C4-2B (cell line): ENCODE measurements at regions not wholly inside any gene's neighbourhood (a gene's known extent, or its start where the extent isn't known, plus 50 kb on each side); places are given as distances from the start of the nearest gene placed in this dataset.

Experiments used
- H3K27ac ChIP-seq: fragments of 450-650 bp; 2 replicates; pipeline ENCODE4 v1.5.1; 2017
- ZFX ChIP-seq: fragments of 450-650 bp; IDR thresholded peaks from 2 replicates; pipeline ENCODE4 v1.6.1; 2017
- TF ChIP-seq, protein P1 (sequence below): fragments of 450-650 bp; conservative IDR thresholded peaks from 2 replicates; pipeline ENCODE4 v1.5.1; 2017; ENCODE audit warnings: mild to moderate bottlenecking

DNA sequence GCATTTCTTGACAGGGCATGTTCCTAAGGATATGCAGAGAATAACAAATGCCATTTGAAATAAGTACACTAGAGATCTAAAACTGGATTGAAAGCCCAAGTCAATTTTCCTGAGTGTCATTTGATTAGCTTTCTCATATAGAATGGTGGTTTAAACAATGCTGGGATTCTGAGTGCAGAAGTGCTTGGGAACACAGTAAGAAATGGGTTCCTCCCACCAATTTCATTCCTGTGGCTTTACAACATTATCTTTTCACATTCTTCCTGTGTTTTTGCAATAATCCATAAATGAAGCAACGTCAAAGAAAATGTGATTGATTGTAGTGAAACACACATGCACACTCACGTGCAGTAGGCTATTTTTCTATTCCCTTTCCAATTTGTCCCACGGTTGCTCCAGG, 1858.4 kb upstream of the PIK3C3 start:
- no peak for TF ChIP-seq ZFX
- TF ChIP-seq, protein P1, sequence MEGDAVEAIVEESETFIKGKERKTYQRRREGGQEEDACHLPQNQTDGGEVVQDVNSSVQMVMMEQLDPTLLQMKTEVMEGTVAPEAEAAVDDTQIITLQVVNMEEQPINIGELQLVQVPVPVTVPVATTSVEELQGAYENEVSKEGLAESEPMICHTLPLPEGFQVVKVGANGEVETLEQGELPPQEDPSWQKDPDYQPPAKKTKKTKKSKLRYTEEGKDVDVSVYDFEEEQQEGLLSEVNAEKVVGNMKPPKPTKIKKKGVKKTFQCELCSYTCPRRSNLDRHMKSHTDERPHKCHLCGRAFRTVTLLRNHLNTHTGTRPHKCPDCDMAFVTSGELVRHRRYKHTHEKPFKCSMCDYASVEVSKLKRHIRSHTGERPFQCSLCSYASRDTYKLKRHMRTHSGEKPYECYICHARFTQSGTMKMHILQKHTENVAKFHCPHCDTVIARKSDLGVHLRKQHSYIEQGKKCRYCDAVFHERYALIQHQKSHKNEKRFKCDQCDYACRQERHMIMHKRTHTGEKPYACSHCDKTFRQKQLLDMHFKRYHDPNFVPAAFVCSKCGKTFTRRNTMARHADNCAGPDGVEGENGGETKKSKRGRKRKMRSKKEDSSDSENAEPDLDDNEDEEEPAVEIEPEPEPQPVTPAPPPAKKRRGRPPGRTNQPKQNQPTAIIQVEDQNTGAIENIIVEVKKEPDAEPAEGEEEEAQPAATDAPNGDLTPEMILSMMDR: no peak
- H3K27ac ChIP-seq: no peak overlapping the region

DNA sequence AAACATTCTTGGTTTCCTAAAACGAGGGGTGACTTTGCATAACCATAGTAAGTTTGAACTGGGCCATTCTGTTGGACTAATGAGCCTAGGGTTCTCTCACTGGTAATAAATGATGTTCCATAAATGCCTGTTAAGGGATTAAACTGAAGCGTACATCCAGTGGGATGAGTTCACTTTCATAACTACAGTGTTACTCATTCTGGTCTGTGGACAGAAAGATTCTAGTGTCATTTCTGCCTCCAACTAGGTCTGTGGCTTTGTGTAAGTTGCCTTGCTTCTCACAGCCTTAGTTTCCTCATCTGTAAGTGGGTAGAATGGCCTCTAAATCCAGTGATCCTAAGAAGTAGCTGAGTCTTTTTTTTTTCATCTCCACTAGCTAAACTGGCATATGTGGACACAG, 1860.6 kb upstream of the PIK3C3 start:
- TF ChIP-seq, protein P1: no peak
- TF ChIP-seq ZFX: no peak
- H3K27ac ChIP-seq: no peak overlapping the region

DNA sequence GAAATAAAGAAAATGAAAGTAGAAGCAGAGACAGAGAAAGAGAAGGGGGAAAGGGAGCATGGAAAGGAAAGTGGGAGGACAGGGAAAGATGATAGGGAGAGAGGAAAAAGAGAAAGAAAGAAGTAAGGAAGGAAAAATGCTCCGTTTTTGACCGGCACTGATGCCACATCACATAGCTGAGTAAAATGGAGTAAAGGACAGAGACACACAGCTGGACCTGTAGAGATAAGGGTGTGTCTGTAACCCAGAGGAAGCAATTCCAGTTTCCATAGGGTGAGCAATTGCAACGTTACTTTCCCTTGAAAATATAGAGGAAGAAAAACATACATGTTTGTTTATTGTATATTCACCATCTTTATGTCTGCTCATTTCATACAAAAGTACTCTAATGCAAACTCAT, 1866.9 kb upstream of the PIK3C3 start:
- TF ChIP-seq ZFX: no peak
- TF ChIP-seq, protein P1: no peak
- no peak overlapping the region for H3K27ac ChIP-seq

DNA sequence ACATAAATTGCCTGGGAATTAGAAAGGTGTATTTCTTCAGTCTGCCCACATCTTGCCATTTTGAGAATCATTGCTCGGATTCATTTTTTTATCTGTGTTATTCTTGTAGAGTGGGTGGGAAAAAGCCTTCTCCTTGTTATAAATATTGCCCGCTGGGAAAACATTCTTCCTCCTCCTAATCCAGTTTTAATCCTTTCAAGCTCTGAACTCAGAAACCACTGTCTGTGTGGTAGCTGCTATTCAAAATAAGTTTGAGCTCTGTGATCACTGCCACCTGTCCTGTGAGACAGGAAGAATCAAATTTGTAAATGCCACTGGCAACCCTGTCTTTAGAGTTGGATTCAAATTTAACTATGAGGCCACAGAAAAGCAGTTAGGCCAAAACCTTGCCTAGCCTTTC, 1875.2 kb upstream of the PIK3C3 start:
- no peak for TF ChIP-seq ZFX
- TF ChIP-seq, protein P1: no peak

DNA sequence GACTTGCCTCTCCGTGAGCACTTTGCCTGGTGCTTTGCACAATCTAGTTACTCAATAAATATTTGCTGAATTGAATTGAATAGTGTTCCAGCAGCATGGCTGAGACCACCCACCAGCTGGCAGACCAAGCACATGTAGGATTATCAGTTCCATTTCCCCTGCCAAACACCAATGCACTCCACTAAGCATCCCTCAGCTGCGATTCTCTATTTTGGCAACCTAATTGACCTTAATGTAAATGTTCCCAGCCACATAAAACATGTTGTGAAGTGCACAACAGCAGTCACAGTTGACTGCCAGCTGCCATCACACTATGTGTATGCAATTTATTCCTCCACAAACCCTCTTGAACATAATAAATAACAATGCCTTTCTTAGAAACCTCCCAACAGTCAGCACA, 1879.4 kb upstream of the PIK3C3 start:
- no peak for TF ChIP-seq ZFX
- TF ChIP-seq, protein P1: no peak
- no peak overlapping the region for H3K27ac ChIP-seq

More for the DNA sequence above, 1875.2 kb upstream of the PIK3C3 start:
- H3K27ac ChIP-seq: no peak overlapping the region

DNA sequence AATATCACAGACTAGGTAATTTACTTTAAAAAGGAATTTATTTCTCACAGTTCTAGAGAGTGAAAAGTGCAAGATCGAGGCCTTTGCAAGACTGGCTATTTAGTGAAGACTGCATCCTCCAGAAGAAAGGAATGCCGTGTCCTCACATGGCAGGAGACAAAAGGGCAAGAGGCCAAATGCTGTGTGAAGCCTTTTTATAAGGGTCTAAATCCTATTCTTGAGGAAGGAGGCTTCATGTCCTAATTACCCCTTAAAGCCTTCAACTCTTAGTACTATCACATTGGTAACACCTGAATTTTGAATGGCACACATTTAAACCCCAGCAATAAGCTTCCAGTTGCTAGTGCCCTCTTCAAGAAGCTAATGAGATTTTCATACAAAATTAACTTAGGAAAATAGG, 1882.3 kb upstream of the PIK3C3 start:
- no peak overlapping the region for H3K27ac ChIP-seq
- TF ChIP-seq ZFX: no peak
- TF ChIP-seq, protein P1: no peak

DNA sequence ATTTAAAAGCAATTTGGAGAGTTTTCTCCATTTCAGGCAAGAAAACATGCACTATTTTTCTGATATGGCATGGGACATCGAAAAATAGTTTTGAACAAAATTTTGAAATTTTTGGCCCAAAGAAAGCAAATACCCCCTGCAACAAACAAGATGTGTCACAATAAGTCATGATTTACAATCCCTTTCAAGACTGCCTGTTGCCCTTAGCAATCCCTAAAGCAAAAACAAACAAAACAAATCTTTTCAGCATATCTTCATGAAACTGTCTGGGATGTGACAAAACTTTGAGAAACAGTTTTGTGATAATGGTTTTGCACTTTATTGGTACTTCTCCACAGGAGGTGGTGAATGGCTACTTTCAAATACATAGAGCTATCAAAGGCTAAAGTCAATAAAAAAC, 1888.7 kb upstream of the PIK3C3 start:
- TF ChIP-seq ZFX: no peak
- TF ChIP-seq, protein P1: no peak
- no peak overlapping the region for H3K27ac ChIP-seq
